HPDE6-E6E7 (cell line): ENCODE measurements at regions not wholly inside any gene's neighbourhood (a gene's known extent, or its start where the extent isn't known, plus 50 kb on each side); places are given as distances from the start of the nearest gene placed in this dataset.

Experiments used
- DNase-seq: peaks from one replicate; pipeline ENCODE4 v3.0.0; 2011; ENCODE audit warnings: missing footprints; ENCODE audit errors: extremely low spot score

GRCh38 chr4:43959976-43960375, 488.6 kb downstream of the KCTD8 start:
- DNase-seq, result no peak

GRCh38 chr4:43968011-43968410, 480.6 kb downstream of the KCTD8 start:
- DNase-seq, result no peak

GRCh38 chr4:43983610-43984009, 465.0 kb downstream of the KCTD8 start:
- DNase-seq, result no peak

- DNase-seq, result no peak
Measured at GRCh38 chr4:43987331-43987944, 461.2 kb downstream of the KCTD8 start.

GRCh38 chr4:43990551-43990950, 458.1 kb downstream of the KCTD8 start:
- no peak for DNase-seq

- DNase-seq, result no peak
Measured at GRCh38 chr4:43990963-43991362, 457.6 kb downstream of the KCTD8 start.

GRCh38 chr4:43992552-43992951, 456.1 kb downstream of the KCTD8 start:
- no peak for DNase-seq

GRCh38 chr4:43993196-43993902, 455.3 kb downstream of the KCTD8 start:
- DNase-seq, result no peak

- DNase-seq, result no peak
Measured at GRCh38 chr4:43999669-44000068, 448.9 kb downstream of the KCTD8 start.

GRCh38 chr4:44002368-44002767, 446.2 kb downstream of the KCTD8 start:
- DNase-seq, result no peak

- DNase-seq, result no peak
Measured at GRCh38 chr4:44016570-44017421, 431.8 kb downstream of the KCTD8 start.

GRCh38 chr4:44017422-44017739, 431.2 kb downstream of the KCTD8 start:
- DNase-seq, result no peak

GRCh38 chr4:44019721-44020120, 428.9 kb downstream of the KCTD8 start:
- no peak for DNase-seq

GRCh38 chr4:44025376-44026020, 423.1 kb downstream of the KCTD8 start:
- no peak for DNase-seq

- DNase-seq, result no peak
Measured at GRCh38 chr4:44038811-44039210, 409.8 kb downstream of the KCTD8 start.

GRCh38 chr4:44046491-44046890, 402.1 kb downstream of the KCTD8 start:
- DNase-seq, result no peak

GRCh38 chr4:44056721-44057151, 391.9 kb downstream of the KCTD8 start:
- no peak for DNase-seq

- no peak for DNase-seq
Measured at GRCh38 chr4:44070843-44071242, 377.8 kb downstream of the KCTD8 start.

GRCh38 chr4:44071959-44072955, 376.4 kb downstream of the KCTD8 start:
- no peak for DNase-seq

GRCh38 chr4:44086753-44087152, 361.9 kb downstream of the KCTD8 start:
- no peak for DNase-seq

- DNase-seq, result no peak
Measured at GRCh38 chr4:44093390-44093789, 355.2 kb downstream of the KCTD8 start.
